ENCODE measurements at regions not wholly inside any gene's neighbourhood (a gene's known extent, or its start where the extent isn't known, plus 50 kb on each side); places are given as distances from the start of the nearest gene placed in this dataset.

GRCh38 chr13:34025746-34026145 is 207.8 kb downstream of the RFC3 start:
- no peak overlapping the region for H3K4me3 ChIP-seq (ENCODE audit: low read depth, low read length)
- TF ChIP-seq CTCF (IDR thresholded peaks at IDR 0.05; ENCODE audit: low read depth, low read length), result no peak

DNA sequence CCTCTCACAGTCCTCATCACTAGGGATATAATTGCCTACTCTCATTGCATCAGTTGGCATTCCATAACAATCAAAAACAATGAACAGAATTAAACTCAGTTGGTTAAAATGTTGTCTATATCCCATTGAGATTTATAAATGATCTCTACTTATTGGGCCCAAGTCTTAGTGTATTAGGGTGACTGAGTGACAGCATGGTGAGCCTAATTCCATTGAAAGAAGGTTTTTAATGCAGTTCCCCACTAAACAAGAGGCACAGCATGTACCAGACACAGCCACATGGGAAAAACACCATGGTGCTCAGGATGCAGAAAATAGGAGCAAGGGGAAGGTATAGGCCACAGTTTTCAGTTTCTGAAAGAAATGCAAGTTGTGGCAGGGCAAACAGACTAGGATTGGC is 208.4 kb downstream of the RFC3 start:
- no peak for TF ChIP-seq CTCF (IDR thresholded peaks at IDR 0.05; ENCODE audit: low read depth, low read length)
- H3K4me3 ChIP-seq (ENCODE audit: low read depth, low read length), result no peak overlapping the region

DNA sequence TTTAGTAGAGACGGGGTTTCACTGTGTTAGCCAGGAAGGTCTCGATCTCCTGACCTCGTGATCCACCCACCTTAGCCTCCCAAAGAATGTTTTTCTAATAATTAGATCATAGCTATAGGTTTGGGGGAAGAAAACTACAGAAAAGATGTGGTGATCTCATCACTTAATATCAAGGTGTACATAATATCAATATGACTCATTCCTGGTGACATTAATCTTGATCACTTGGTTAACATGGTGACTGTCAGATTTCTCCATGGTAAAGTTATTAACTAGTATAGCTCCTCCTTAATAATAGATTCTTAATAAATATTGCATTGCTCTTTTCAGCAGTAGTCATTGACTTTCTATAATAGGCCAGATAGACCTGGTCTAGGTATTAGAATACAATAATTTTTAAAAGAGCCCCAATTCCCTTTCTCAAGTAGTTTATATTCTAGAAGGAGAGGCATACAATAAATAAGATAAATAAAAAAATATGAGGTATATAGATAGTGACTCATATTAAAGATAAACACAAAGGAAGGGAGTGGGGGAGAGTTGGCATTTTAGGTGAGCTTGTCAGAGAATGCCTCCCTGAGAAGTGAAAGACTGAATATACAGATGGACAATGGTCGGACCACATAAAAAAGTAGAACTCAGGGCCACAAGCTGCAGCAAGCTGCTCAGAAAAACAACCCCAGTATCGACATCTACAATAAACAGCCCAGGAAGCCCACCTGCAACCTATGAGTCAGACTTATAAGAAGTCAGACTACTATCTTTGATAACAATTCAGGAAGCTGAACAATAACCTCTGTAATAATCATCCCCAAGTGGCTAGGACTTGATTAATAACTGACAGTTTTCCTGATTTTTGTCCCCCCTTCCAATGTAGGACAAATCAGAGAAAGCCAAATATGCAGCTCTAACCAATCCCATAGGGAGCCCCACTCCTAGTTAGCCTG is 210.8 kb downstream of the RFC3 start:
- no peak for TF ChIP-seq CTCF (IDR thresholded peaks at IDR 0.05; ENCODE audit: low read depth, low read length)
- H3K4me3 ChIP-seq (ENCODE audit: low read depth, low read length), result no peak overlapping the region

- no peak overlapping the region for H3K4me3 ChIP-seq (ENCODE audit: low read depth, low read length)
- TF ChIP-seq CTCF (IDR thresholded peaks at IDR 0.05; ENCODE audit: low read depth, low read length), result no peak
Measured at GRCh38 chr13:34030782-34031181, 212.8 kb downstream of the RFC3 start.

- TF ChIP-seq CTCF (IDR thresholded peaks at IDR 0.05; ENCODE audit: low read depth, low read length), result no peak
- H3K4me3 ChIP-seq (ENCODE audit: low read depth, low read length), result no peak overlapping the region
Measured at GRCh38 chr13:34031610-34032009, 213.7 kb downstream of the RFC3 start.

GRCh38 chr13:34034411-34034810 is 216.5 kb downstream of the RFC3 start:
- no peak overlapping the region for H3K4me3 ChIP-seq (ENCODE audit: low read depth, low read length)
- no peak for TF ChIP-seq CTCF (IDR thresholded peaks at IDR 0.05; ENCODE audit: low read depth, low read length)

DNA sequence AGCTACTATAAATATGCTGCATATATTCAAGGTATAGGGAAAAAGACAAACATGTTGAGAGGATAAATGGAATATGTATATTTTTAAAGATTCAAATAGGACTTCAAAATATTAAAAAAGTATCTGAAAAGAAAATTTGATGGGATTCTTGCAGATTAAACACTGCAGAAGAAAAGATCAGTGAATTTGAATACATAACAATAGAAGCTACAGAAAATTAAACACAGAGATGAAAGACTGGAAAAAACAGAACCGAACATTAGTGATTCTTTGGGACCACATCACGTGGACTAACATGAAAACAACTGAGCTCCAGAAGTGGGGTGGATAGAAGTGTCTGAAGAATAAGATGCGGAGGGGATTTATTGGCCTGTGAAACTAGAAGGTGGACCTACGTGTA is 217.2 kb downstream of the RFC3 start:
- no peak overlapping the region for H3K4me3 ChIP-seq (ENCODE audit: low read depth, low read length)
- no peak for TF ChIP-seq CTCF (IDR thresholded peaks at IDR 0.05; ENCODE audit: low read depth, low read length)

Measured in WI38 (cell line).